ENCODE measurements at regions not wholly inside any gene's neighbourhood (a gene's known extent, or its start where the extent isn't known, plus 50 kb on each side); places are given as distances from the start of the nearest gene placed in this dataset.
A peak's percentile ranks its signal among the peaks of the same experiment; 100 is the strongest.

DNA sequence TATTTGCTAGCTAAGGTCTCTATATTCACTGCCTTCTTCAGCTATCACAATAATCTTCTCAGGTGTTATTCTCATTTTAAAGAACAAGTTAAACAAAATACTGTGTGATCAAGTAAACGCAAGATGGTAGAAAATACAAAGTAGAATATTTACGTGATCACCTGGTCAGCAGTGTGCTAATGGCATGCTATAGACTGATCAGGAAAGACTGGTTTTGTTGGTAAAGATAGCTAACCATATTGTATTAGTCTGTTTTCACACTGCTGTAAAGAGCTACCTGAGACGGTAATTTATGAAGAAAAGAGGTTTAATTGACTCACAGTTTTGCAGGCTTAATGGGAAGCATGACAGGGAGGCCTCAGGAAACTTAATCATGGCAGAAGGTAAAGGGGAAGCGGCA lies 50.4 kb downstream of the ZBTB38 start:
- no peak for DNase-seq

DNA sequence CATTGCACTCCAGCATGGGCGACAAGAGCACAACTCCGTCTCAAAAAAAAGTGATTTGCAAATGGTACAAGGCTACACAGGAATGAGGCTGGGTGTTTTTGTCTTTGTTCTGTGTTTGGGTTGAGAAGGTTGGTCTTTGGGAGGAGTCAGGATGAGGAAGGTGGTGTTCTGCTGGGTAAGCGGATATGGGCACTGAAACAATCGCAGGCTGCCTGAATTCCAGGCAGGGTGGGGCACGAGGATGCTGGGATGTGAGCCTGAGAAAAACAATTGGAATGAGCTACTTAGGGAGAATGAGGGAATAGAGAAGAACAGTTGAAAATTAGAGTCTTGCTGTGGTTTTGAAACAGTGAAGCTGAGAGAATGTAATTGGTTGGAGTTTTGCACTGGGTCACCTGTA lies 51.6 kb downstream of the ZBTB38 start:
- no peak for DNase-seq

DNA sequence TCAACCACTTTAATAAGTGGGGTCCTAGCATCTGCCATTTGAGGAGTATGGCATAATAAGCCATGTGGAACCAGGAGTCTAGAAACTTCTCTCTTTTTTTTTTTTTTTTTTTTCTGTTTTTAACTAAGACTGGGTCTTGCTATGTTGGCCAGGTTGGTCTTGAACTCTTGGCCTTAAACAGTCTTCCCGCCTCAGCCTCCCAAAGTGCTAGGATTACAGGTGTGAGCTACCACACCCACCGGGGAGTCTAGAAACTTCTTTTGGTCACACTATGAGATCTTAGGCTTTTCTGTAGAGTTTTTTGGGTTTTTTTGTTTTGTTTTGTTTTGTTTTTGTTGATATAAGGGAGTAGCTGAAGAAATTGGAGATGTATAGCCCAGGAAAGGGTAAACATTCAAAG lies 52.9 kb downstream of the ZBTB38 start:
- no peak for DNase-seq

DNA sequence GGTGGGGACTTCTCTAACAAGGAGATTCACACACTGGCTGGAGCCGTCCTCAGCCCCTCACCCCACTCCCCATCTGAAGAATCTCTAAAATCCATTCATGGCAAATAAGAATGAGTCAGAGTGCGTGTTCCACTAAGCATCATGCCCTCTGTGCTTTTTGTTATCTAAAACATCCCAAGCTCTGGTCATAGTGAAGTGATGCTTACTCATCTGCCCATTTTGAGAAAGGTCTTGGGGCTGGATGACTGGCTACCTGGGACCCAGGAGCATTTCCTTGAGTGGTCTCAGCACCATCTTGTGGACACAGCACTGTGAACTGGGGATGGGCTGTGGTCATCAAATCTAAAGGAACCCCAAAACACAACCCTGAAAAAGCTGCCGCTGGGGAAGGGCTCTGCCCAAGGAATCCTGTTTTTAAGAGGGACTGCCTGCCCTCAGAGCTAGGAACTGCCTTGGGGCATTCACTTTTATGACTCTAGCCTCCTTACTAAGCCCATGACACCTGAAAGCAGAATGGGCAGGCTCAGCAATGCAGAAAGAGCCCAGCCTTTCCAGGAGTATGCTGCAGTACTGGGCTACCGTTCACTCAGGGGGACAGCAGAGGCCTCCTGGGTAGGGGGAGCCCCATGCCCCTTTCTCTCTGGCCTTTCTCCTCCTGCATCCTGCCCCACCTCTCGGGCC lies 53.5 kb downstream of the ZBTB38 start:
- peak; percentile 82 for DNase-seq

DNA sequence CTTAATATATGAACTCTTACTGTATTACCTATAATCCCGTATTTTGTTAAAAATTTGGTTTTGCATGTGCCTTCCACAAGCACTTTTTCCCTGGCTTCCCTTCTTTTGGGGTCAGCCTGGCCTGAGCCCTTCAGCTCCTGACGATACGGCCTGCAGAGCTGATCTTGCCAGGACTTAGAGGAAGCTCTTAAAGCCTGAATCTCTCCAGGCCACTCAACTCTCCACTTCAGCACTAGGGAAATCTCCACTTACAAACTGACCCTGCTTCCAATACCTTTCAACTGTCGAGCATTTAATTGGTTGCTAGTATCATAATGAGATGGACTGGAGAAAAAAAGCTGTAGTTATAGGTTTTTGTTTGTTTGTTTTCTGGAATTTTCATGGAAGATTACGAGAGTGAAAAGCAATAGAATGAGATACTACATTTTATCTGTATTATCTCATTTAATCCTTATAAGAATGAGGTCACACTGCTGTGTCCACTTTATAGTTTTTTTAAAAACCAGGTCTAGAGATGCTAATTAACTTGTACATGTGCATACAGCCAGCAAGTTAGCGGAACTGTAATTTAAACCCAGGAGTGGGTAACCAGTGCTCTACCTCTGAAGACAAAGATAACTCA lies 54.8 kb downstream of the ZBTB38 start:
- DNase-seq = no peak

DNA sequence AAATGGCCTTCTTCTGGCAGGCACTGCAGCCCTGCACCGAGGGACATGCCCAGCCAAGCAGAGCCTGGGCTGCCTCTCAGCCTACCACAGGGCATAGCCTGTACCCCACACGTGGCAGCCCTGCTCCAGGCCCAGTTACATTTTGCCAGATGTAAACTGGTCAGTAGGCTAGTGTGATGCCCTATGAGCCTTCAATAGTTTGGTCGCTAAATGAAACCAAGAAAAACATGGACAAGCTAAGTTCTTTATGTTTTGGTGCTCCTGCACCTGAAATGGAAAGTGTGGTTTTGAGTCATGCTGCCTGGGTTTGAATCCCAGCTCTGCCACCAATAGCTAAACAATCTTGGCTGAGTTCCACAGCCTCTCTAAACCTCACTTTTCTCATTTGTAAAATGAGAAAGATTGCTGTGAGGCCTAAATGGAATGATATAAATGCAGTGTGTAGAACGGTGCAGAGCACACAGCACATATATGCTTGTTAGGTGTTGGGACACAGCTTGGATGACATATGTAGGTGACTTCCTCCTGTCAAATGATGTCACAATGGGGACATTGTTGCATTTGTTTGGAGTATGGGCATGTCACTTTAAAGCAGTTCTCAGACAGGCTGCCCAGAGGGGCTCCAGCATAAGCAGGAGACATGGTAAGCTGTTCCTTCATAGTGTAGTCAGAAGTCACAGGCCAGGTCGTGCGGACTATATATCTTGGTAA lies 57.4 kb downstream of the ZBTB38 start:
- DNase-seq = no peak

DNA sequence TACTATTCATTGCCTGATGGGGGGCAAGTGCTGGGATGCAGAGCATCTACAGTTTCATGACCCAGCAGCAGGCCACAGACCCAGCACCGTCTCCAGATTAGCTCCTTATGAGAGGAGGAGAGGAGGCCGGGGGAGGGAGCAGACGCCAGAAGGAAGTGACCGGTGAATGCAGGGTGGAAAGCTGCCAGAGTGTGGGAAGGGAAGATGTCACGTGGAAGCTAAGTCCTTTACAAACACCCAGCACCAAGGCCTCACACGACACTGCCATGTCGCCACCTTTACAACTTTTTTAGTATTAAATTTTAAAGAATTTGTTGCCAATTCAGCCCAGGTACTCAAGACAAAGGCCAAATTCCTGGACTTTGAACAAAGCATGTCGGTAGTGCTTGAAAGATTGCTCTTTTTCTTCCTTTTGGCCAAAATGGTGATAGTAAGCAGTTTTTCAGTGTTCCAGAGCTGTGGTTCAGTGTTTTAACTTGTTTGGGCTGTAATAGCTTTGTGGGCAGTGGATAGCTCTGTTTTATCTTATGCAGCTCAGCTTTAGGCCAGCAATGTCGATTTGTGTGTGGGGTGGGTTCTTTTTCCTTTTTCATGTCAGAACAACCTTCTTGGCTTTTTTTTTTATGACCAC lies 58.2 kb downstream of the ZBTB38 start:
- peak; percentile 43 for DNase-seq

DNA sequence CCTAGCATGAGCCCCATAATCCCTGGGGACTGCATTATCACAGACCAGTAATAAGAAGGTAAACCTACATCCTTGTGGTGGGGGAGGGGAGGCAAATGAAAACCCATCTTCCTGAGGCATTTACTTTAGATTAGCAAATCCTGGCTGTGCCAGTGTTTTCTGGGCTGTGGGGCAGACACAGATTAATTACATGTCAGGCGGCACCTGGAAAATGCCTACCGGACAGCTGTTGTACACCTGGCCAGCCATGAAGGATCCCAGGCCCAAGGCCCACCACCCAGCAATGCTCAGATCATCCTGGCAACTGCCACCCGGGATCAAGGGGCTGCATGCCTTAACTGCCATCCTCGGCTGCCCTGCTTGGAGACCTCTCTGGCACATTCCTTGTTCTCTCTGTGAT lies 59.1 kb upstream of the RASA2 start:
- no peak for DNase-seq

DNA sequence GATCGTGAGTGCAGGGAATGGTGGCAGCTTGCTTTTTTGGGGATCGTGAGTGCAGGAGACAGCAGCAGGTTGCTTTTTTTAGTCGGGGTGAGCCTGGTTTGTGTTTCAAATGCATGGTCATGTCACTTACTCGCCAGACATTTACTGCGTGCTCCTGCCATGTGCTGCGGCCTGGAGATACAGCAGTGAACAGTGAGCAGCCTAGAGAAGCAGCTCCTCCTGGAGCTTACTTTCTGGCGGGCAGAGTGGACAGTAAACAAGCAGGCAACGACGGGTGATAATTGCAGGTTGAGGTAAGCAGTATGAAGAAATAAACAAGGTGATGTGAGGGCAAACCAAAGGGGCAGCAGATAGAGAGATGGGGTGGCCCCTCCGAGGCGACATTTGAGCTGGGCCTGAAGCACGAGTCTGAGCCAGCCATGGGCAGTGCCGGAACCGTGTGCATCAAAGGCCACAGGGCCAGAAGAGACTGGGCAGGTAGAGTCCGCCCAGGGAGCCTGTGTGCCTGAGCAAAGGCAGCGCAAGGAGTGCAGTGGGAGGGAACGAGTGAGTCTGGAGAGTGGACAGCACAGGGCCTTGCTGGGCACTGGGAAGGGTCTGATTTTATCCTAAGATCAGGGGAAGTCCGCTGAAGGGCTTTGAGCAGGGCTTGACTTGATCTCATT lies 57.3 kb upstream of the RASA2 start:
- no peak for DNase-seq

DNA sequence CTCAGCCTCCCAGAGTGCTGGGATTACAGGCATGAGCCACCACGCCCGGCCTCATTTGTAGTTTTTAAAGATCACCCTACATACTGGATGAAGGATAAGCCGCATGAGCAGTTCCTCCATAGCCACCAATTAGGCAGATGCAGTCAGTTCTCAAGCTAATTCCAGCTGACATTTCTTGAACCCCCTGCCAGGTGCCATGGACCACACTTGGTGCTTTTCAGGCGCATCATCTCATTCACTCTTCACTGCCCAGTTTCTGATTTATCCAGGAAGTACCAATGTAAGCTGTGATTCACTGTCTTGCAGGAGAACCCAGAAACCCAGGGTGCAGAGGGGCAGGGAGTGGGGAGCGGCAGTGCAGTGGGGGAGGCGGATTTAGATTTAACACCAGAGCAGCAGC lies 56.5 kb upstream of the RASA2 start:
- no peak for DNase-seq

DNA sequence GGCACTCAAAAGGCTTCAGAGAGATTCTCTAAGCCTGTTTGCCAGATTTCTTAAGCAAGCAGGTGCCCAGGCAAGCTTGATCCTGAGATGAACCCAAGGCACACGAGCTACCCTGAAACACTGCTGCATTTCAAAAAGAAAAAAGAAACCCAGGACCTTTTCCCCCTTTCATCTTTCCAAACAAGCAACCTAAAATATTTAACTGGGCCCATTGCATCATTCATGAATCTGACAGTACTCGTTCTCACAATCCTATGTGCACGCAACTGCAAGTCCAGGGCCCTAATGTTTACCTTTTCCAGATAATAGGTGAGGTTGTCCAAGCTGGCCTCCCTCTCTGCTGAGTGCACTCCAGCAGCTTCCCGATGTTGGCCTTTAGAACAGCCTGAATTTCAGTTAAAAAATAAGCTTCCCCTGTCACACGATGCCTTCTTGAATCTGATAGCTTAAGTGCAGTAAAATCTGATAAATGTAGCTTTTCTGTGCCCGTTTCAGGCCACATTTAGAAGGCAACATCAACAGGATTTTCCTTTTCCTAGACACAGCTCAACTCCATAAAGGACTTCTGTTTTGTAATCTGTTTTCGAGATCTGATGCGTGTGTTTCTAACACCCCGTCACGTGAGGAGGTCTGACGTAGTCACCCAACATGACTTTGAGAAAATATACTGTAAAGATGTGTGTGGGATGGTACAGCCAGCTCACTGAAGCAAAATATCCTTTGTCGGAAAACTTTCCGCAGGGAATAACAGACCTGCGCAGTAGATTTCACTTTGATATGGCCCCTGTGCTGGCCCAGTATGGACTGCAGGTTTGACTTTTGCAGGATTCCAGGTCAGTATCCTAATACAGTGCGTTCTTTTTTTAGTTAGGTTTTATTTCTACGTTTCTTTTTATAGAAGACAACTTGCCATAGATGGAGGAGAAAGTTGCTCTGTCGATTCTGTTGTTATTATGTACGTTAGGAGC lies 55.1 kb upstream of the RASA2 start:
- DNase-seq = no peak

DNA sequence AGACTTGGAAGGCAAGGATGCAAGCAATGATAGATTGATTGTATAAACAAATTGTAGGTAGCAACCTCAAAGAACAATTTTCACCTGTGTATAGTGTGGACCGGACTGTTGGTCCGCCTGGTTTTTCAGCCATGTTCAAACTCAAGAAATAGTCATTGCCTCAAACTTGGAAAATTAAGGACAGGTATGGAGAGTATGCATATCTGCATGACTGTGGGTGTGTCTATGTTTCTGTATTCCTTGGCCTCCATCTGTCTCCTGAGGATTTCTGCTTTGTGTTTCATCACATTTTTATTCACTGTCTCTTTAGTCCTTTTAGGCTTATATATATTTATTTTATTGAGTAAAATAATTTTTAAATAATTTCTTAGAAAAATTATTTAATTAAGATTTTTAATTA lies 53.9 kb upstream of the RASA2 start:
- DNase-seq = no peak

DNA sequence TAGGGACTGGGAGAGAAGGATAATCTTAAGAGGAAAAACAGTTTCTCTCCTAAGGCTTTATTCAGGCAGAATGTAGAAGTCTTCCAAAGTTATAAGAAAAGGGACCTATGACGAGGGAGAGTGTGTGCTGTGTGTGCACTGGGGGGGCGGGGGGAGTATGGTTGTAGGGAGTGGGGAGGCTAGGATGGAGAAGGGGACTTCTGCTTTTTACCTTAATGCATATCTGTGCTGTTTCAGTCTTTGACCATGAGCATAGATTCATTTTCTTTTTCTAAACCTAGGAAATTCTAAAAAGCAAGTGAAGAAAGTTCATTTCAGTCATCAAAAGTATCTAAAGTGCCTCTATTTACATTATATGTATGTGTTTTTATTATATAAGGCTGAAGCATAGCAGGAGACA lies 52.6 kb upstream of the RASA2 start:
- no peak for DNase-seq

DNA sequence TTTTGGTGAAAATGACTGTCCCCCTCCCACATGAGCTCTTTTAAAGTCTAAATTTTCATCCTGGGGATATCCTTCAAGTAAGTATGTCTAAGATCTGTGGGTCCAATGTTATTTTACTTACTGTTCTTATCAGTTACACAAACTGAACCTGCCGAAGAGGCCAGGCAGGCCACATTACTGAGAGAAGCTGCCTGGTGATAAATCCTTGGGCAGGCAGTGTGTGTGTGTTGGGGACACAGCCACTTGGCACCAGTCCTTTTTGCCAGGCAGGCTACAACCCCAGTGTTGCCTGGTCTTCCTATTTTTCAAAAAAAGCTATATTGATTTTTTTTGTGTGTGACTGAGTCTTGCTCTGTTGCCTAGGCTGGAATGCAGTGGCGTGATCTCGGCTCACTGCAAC lies 50.6 kb upstream of the RASA2 start:
- no peak for DNase-seq

Measured in HCEC 1CT (cell line).